Osteocyte (in vitro differentiated cells): ENCODE measurements at regions not wholly inside any gene's neighbourhood (a gene's known extent, or its start where the extent isn't known, plus 50 kb on each side); places are given as distances from the start of the nearest gene placed in this dataset.
"Not testable (repeated sequence)": the region's sequence is repeated elsewhere in the genome, so short reads cannot be mapped to it uniquely, and the experiment has no call there.

Experiments used
- DNase-seq: peaks from one replicate; pipeline ENCODE4 v3.0.0; 2021; ENCODE audit warnings: mixed read lengths; ENCODE audit not compliant: unreplicated experiment; ENCODE audit errors: extremely low spot score
- H3K27ac Mint-ChIP-seq: one replicate; pipeline ENCODE4 v1.8.0; 2021; ENCODE audit warnings: mild to moderate bottlenecking, mixed read lengths; ENCODE audit not compliant: unreplicated experiment
- H3K27me3 Mint-ChIP-seq: one replicate; pipeline ENCODE4 v1.8.0; 2021; ENCODE audit warnings: mixed read lengths; ENCODE audit not compliant: unreplicated experiment
- H3K36me3 Mint-ChIP-seq: one replicate; pipeline ENCODE4 v1.8.0; 2021; ENCODE audit warnings: mixed read lengths; ENCODE audit not compliant: unreplicated experiment
- H3K4me1 Mint-ChIP-seq: one replicate; pipeline ENCODE4 v1.8.0; 2021; ENCODE audit warnings: mixed read lengths; ENCODE audit not compliant: unreplicated experiment
- H3K4me3 Mint-ChIP-seq: one replicate; pipeline ENCODE4 v1.8.0; 2021; ENCODE audit warnings: mild to moderate bottlenecking, moderate library complexity, mixed read lengths; ENCODE audit not compliant: unreplicated experiment
- H3K9me3 Mint-ChIP-seq: one replicate; pipeline ENCODE4 v1.8.0; 2021; ENCODE audit warnings: mixed read lengths; ENCODE audit not compliant: unreplicated experiment
- CTCF ChIP-seq: fragments of 200-600 bp; sonication (generic); IDR thresholded peaks from 2 replicates; pipeline ENCODE4 v1.5.0; 2021; ENCODE audit warnings: antibody characterized with exemption, mild to moderate bottlenecking, moderate library complexity

- Mint-ChIP-seq H3K4me1 (no peaks in the 10 kb centered on the region), H3K27me3 (no peaks in the 10 kb centered on the region), H3K36me3 (no peaks in the 10 kb centered on the region), H3K4me3 (no peak overlapping the region), H3K9me3 (no peaks in the 10 kb centered on the region), H3K27ac (no peak overlapping the region)
- DNase-seq, result no peak
- TF ChIP-seq CTCF, result no peak
Observed at GRCh38 chr6:84848960-84849359, 84.6 kb upstream of the TBX18 start.

- DNase-seq, result no peak
- no peak for TF ChIP-seq CTCF
- no peaks in the 10 kb centered on the region for H3K4me1 Mint-ChIP-seq
- H3K4me3 Mint-ChIP-seq, result no peak overlapping the region
- H3K36me3 Mint-ChIP-seq, result no peaks in the 10 kb centered on the region
- no peaks in the 10 kb centered on the region for H3K9me3 Mint-ChIP-seq
- no peaks in the 10 kb centered on the region for H3K27me3 Mint-ChIP-seq
- no peak overlapping the region for H3K27ac Mint-ChIP-seq
Observed at GRCh38 chr6:84847390-84848160, 83.2 kb upstream of the TBX18 start.

- no peaks in the 10 kb centered on the region for H3K27me3 Mint-ChIP-seq
- no peaks in the 10 kb centered on the region for H3K9me3 Mint-ChIP-seq
- H3K27ac Mint-ChIP-seq, result no peak overlapping the region
- no peak overlapping the region for H3K4me3 Mint-ChIP-seq
- TF ChIP-seq CTCF, result no peak
- no peaks in the 10 kb centered on the region for H3K4me1 Mint-ChIP-seq
- no peak for DNase-seq
- H3K36me3 Mint-ChIP-seq, result no peaks in the 10 kb centered on the region
Observed at GRCh38 chr6:84842525-84843166, 78.2 kb upstream of the TBX18 start.

GRCh38 chr6:84837068-84837866, 72.9 kb upstream of the TBX18 start:
- not testable (repeated sequence) for H3K4me1 Mint-ChIP-seq, H3K27me3 Mint-ChIP-seq

GRCh38 chr6:84836366-84836765, 72.0 kb upstream of the TBX18 start:
- DNase-seq, result no peak
- H3K27me3 Mint-ChIP-seq, result peaks cover 2% of the 10 kb centered on the region
- no peak overlapping the region for H3K27ac Mint-ChIP-seq
- no peaks in the 10 kb centered on the region for H3K9me3 Mint-ChIP-seq
- H3K4me1 Mint-ChIP-seq, result no peaks in the 10 kb centered on the region
- no peaks in the 10 kb centered on the region for H3K36me3 Mint-ChIP-seq
- no peak overlapping the region for H3K4me3 Mint-ChIP-seq
- TF ChIP-seq CTCF, result no peak

More at GRCh38 chr6:84837068-84837866, 72.9 kb upstream of the TBX18 start:
- H3K36me3 Mint-ChIP-seq, H3K9me3 Mint-ChIP-seq, DNase-seq, H3K27ac Mint-ChIP-seq, H3K4me3 Mint-ChIP-seq: not testable (repeated sequence)
